ENCODE measurements at regions not wholly inside any gene's neighbourhood (a gene's known extent, or its start where the extent isn't known, plus 50 kb on each side); places are given as distances from the start of the nearest gene placed in this dataset.

- TF ChIP-seq POLR2AphosphoS5 (IDR thresholded peaks at IDR 0.05; ENCODE audit: borderline replicate concordance, low read depth, low read length) (no peak), EZH2 (IDR thresholded peaks at IDR 0.05) (no peak), FOXP2 (optimal IDR thresholded peaks at IDR 0.05; ENCODE audit: control extremely low read depth, extremely low read length, insufficient read depth) (no peak)
These were observed 168.9 kb upstream of the RGMA start for GRCh38 chr15:93257920-93258319.

Data from SK-N-MC (cell line).